Fibroblast of lung (primary cell): ENCODE measurements at regions not wholly inside any gene's neighbourhood (a gene's known extent, or its start where the extent isn't known, plus 50 kb on each side); places are given as distances from the start of the nearest gene placed in this dataset.

ENCODE experiments used
- DNase-seq, 2 donors: peaks; one replicate each; pipeline versions ENCODE4 v3.0.0 to v3.0.0-alpha.2; 2010; ENCODE audit warnings: low read depth in 2 of 2
- H2AFZ ChIP-seq: 2 replicates; pipeline ENCODE4 v1.5.1; 2012; ENCODE audit warnings: low read length, control low read depth, inconsistent platforms
- H3K27ac ChIP-seq: 2 replicates; pipeline ENCODE4 v1.5.1; 2011; ENCODE audit warnings: low read length, control low read depth; ENCODE audit not compliant: insufficient read depth
- H3K27me3 ChIP-seq: 2 replicates; pipeline ENCODE4 v1.5.1; 2011; ENCODE audit warnings: mild to moderate bottlenecking, low read length; ENCODE audit not compliant: control insufficient read depth, insufficient read depth
- H3K36me3 ChIP-seq: 2 replicates; pipeline ENCODE4 v1.5.1; 2011; ENCODE audit warnings: low read length; ENCODE audit not compliant: control insufficient read depth, insufficient read depth
- H3K4me1 ChIP-seq: 2 replicates; pipeline ENCODE4 v1.5.1; 2011; ENCODE audit warnings: low read length; ENCODE audit not compliant: control insufficient read depth, insufficient read depth; ENCODE audit errors: extremely low read depth
- H3K4me2 ChIP-seq: 2 replicates; pipeline ENCODE4 v1.5.1; 2011; ENCODE audit warnings: low read length, control low read depth; ENCODE audit not compliant: insufficient read depth; ENCODE audit errors: extremely low read depth
- H3K4me3 ChIP-seq, 4 experiments: fragments of 200-600 bp in 1 of 4; sonication (generic) in 1 of 4; replicated peaks in 1 of 4; 2 replicates each; pipeline ENCODE4 v1.5.1; 2011 to 2016; ENCODE audit warnings: low read length in 4 of 4, low read depth in 3 of 4, mild to moderate bottlenecking in 3 of 4, control low read depth in 2 of 4, inconsistent platforms in 1 of 4, mixed read lengths in 1 of 4; ENCODE audit not compliant: insufficient read depth in 1 of 4; ENCODE audit errors: control extremely low read depth in 1 of 4
- H3K79me2 ChIP-seq: 2 replicates; pipeline ENCODE4 v1.5.1; 2012; ENCODE audit warnings: mild to moderate bottlenecking, low read length, inconsistent platforms; ENCODE audit not compliant: control insufficient read depth, insufficient read depth
- H3K9ac ChIP-seq: 2 replicates; pipeline ENCODE4 v1.5.1; 2011; ENCODE audit warnings: mild to moderate bottlenecking, low read length, control low read depth; ENCODE audit not compliant: insufficient read depth
- H3K9me3 ChIP-seq: 2 replicates; pipeline ENCODE4 v1.5.1; 2012; ENCODE audit warnings: low read depth, low read length; ENCODE audit not compliant: control insufficient read depth, insufficient read depth
- H4K20me1 ChIP-seq: 2 replicates; pipeline ENCODE4 v1.5.1; 2011; ENCODE audit warnings: low read length; ENCODE audit not compliant: control insufficient read depth, insufficient read depth; ENCODE audit errors: extremely low read depth
- CTCF ChIP-seq, 2 donors: IDR thresholded peaks in 1 of 2; conservative IDR thresholded peaks in 1 of 2; 1 replicate in 1 of 2; 2 replicates in 1 of 2; pipeline ENCODE4 v1.5.1; 2011 to 2012; ENCODE audit warnings: low read length in 2 of 2, control low read depth in 1 of 2, inconsistent platforms in 1 of 2, low read depth in 1 of 2, mild to moderate bottlenecking in 1 of 2
- EZH2 ChIP-seq: IDR thresholded peaks from 2 replicates; pipeline ENCODE4 v1.5.1; 2012; ENCODE audit warnings: low read length, control low read depth, mild to moderate bottlenecking; ENCODE audit errors: missing control alignments

GRCh38 chr1:30416221-30416820 is 307.1 kb downstream of the MATN1 start:
- H3K27me3 ChIP-seq = no peaks in the 10 kb centered on the region
- H3K79me2 ChIP-seq = no peaks in the 10 kb centered on the region
- H3K4me2 ChIP-seq = no peak overlapping the region
- H3K4me3 ChIP-seq = no peak overlapping the region
- H3K9ac ChIP-seq = no peak overlapping the region
- H4K20me1 ChIP-seq = no peaks in the 10 kb centered on the region
- H3K4me1 ChIP-seq = no peaks in the 10 kb centered on the region
- no peaks in the 10 kb centered on the region for H3K9me3 ChIP-seq
- H3K27ac ChIP-seq = no peak overlapping the region
- no peak for TF ChIP-seq EZH2
- TF ChIP-seq CTCF (conservative IDR thresholded peaks at IDR 0.05 in 1 of 2, IDR thresholded peaks at IDR 0.05 in 1 of 2; ENCODE audit: low read depth in 1 of 2, low read length in 2 of 2) = no peak
- H2AFZ ChIP-seq = no peak overlapping the region
- no peaks in the 10 kb centered on the region for H3K36me3 ChIP-seq
- DNase-seq = no peak

GRCh38 chr1:30415171-30415940 is 308.0 kb downstream of the MATN1 start:
- Histone ChIP-seq H2AFZ (no peak overlapping the region), H3K4me3 (no peak overlapping the region), H3K9ac (no peak overlapping the region), H3K4me2 (no peak overlapping the region), H3K27ac (no peak overlapping the region), H3K36me3 (no peaks in the 10 kb centered on the region), H3K9me3 (no peaks in the 10 kb centered on the region), H3K27me3 (no peaks in the 10 kb centered on the region), H3K4me1 (no peaks in the 10 kb centered on the region), H4K20me1 (no peaks in the 10 kb centered on the region), H3K79me2 (no peaks in the 10 kb centered on the region)
- no peak for TF ChIP-seq EZH2
- DNase-seq = no peak

- Histone ChIP-seq H3K79me2 (no peaks in the 10 kb centered on the region), H3K36me3 (no peaks in the 10 kb centered on the region), H3K4me2 (no peak overlapping the region), H3K4me1 (no peaks in the 10 kb centered on the region), H3K9me3 (no peaks in the 10 kb centered on the region), H3K9ac (no peak overlapping the region), H3K4me3 (no peak overlapping the region), H3K27ac (no peak overlapping the region), H3K27me3 (no peaks in the 10 kb centered on the region), H2AFZ (no peak overlapping the region), H4K20me1 (no peaks in the 10 kb centered on the region)
- no peak for DNase-seq
- TF ChIP-seq CTCF (conservative IDR thresholded peaks at IDR 0.05 in 1 of 2, IDR thresholded peaks at IDR 0.05 in 1 of 2; ENCODE audit: low read depth in 1 of 2, low read length in 2 of 2) (no peak), EZH2 (no peak)
Measured at GRCh38 chr1:30414851-30415165, 308.6 kb downstream of the MATN1 start.
